ENCODE measurements at regions not wholly inside any gene's neighbourhood (a gene's known extent, or its start where the extent isn't known, plus 50 kb on each side); places are given as distances from the start of the nearest gene placed in this dataset.

- TF ChIP-seq POLR2AphosphoS5 (IDR thresholded peaks at IDR 0.05; ENCODE audit: borderline replicate concordance, low read depth, low read length) (no peak), FOXP2 (optimal IDR thresholded peaks at IDR 0.05; ENCODE audit: control extremely low read depth, extremely low read length, insufficient read depth) (no peak)
Measured at GRCh38 chr18:52045946-52046675, 293.9 kb upstream of the DCC start.
